ENCODE measurements at regions not wholly inside any gene's neighbourhood (a gene's known extent, or its start where the extent isn't known, plus 50 kb on each side); places are given as distances from the start of the nearest gene placed in this dataset.

- no peak for TF ChIP-seq BACH2 (CRISPR knock-in tag; IDR thresholded peaks at IDR 0.05; ENCODE audit: borderline replicate concordance)
- TF ChIP-seq ZFP3 (CRISPR knock-in tag; IDR thresholded peaks at IDR 0.05): no peak
- TF ChIP-seq TSHZ2 (CRISPR knock-in tag; IDR thresholded peaks at IDR 0.05): no peak
- TF ChIP-seq ZNF70 (CRISPR knock-in tag; IDR thresholded peaks at IDR 0.05): no peak
- TF ChIP-seq PATZ1 (CRISPR knock-in tag; IDR thresholded peaks at IDR 0.05; ENCODE audit: borderline replicate concordance): no peak
- TF ChIP-seq ZNF565 (CRISPR knock-in tag; conservative IDR thresholded peaks at IDR 0.05; ENCODE audit: low read depth): no peak
- no peak for TF ChIP-seq ARNTL (CRISPR knock-in tag; IDR thresholded peaks at IDR 0.05; ENCODE audit: borderline replicate concordance, low read depth)
- TF ChIP-seq RARB (CRISPR knock-in tag; IDR thresholded peaks at IDR 0.05): no peak
- TF ChIP-seq TCF4 (CRISPR knock-in tag; IDR thresholded peaks at IDR 0.05; ENCODE audit: borderline replicate concordance): no peak
- TF ChIP-seq ISL1 (CRISPR knock-in tag; IDR thresholded peaks at IDR 0.05): no peak
- no peak for TF ChIP-seq ZNF8 (CRISPR knock-in tag; IDR thresholded peaks at IDR 0.05)
Observed at GRCh38 chr11:134511255-134511654, 99.2 kb upstream of the B3GAT1 start.
